PFSK-1 (cell line): ENCODE measurements at regions not wholly inside any gene's neighbourhood (a gene's known extent, or its start where the extent isn't known, plus 50 kb on each side); places are given as distances from the start of the nearest gene placed in this dataset.

Source experiments
- FOXP2 ChIP-seq: optimal IDR thresholded peaks from 2 replicates; pipeline ENCODE3; 2011; ENCODE audit warnings: borderline replicate concordance, control low read depth, inconsistent platforms; ENCODE audit not compliant: insufficient read depth; ENCODE audit errors: extremely low read length, extremely low read depth
- POLR2AphosphoS5 ChIP-seq: IDR thresholded peaks from 2 replicates; pipeline ENCODE4 v1.6.1; 2012; ENCODE audit warnings: low read depth, mild to moderate bottlenecking, control low read depth, low read length, moderate library complexity
- SIN3A ChIP-seq: IDR thresholded peaks from 2 replicates; pipeline ENCODE4 v1.6.1; 2012; ENCODE audit warnings: mild to moderate bottlenecking, low read length, moderate library complexity, borderline replicate concordance; ENCODE audit not compliant: insufficient read depth
- TAF1 ChIP-seq: IDR thresholded peaks from 2 replicates; pipeline ENCODE4 v1.6.1; 2012; ENCODE audit warnings: low read length, control low read depth, borderline replicate concordance; ENCODE audit not compliant: insufficient read depth
- TF ChIP-seq, protein P1 (sequence below), 2 experiments: IDR thresholded peaks; 2 replicates each; pipeline versions ENCODE4 v1.6.1 to v1.8.0; 2011 to 2012; ENCODE audit warnings: low read depth in 2 of 2, low read length in 2 of 2, control low read depth in 1 of 2, inconsistent platforms in 1 of 2, mild to moderate bottlenecking in 1 of 2, moderate library complexity in 1 of 2; ENCODE audit not compliant: insufficient read depth in 1 of 2

DNA sequence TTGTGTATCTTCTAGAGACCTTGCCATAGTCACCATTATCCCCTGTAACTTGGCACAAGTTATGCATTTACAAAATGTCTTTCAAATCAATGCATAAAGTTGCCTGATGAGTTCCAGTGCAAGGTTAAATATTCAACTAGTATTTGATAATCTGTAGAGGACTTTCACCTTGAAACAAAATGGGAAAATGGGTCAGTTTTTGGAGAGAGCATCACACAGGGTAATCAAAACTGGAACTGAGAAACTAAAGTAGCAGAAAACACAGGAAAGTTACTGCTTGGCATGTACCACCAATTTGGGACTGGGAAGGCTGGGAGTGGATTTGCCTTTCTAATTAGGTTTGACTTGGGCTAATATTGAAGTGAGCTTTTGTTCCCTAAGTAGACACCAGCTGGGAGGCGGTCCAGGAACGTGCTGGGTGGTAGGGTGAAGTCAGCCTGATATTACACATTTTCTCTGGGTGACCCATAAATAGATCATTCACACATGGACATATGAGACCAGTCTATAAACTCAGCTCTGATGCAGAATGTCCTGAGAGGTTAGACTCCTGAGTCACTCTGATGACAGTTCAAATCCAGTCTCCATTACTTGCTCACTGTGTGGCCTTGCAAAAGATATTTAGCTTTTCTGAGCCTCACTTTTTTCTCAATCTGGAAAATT is 152.3 kb downstream of the PCTP start:
- TF ChIP-seq TAF1 (no peak), SIN3A (no peak), FOXP2 (no peak), POLR2AphosphoS5 (no peak)
- TF ChIP-seq, protein P1, sequence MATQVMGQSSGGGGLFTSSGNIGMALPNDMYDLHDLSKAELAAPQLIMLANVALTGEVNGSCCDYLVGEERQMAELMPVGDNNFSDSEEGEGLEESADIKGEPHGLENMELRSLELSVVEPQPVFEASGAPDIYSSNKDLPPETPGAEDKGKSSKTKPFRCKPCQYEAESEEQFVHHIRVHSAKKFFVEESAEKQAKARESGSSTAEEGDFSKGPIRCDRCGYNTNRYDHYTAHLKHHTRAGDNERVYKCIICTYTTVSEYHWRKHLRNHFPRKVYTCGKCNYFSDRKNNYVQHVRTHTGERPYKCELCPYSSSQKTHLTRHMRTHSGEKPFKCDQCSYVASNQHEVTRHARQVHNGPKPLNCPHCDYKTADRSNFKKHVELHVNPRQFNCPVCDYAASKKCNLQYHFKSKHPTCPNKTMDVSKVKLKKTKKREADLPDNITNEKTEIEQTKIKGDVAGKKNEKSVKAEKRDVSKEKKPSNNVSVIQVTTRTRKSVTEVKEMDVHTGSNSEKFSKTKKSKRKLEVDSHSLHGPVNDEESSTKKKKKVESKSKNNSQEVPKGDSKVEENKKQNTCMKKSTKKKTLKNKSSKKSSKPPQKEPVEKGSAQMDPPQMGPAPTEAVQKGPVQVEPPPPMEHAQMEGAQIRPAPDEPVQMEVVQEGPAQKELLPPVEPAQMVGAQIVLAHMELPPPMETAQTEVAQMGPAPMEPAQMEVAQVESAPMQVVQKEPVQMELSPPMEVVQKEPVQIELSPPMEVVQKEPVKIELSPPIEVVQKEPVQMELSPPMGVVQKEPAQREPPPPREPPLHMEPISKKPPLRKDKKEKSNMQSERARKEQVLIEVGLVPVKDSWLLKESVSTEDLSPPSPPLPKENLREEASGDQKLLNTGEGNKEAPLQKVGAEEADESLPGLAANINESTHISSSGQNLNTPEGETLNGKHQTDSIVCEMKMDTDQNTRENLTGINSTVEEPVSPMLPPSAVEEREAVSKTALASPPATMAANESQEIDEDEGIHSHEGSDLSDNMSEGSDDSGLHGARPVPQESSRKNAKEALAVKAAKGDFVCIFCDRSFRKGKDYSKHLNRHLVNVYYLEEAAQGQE (IDR thresholded peaks at IDR 0.05; ENCODE audit: insufficient read depth in 1 of 2, low read depth in 2 of 2, low read length in 2 of 2): no peak

DNA sequence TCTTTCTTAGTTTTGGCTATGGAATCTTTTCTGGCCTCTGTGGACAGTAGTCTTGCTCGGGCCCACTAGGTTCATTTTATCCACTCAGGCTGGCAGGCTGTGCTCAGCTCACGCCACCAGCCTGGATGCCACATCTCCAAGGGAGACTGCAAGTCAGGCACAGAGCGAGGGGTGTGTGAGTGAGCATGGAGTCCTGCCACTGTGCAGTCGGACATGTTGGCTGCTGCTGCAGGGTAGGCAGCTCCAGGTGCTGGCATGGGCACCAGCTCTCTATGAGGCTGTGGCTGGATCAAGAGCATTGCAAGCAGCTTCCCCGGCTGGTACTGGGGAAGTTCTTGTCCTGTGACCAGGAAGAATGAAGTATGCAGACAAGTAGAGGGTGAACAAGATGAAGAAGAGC is 158.9 kb downstream of the PCTP start:
- TF ChIP-seq, protein P1 (IDR thresholded peaks at IDR 0.05; ENCODE audit: insufficient read depth in 1 of 2, low read depth in 2 of 2, low read length in 2 of 2): no peak
- TF ChIP-seq TAF1 (no peak), SIN3A (no peak), FOXP2 (no peak), POLR2AphosphoS5 (no peak)

DNA sequence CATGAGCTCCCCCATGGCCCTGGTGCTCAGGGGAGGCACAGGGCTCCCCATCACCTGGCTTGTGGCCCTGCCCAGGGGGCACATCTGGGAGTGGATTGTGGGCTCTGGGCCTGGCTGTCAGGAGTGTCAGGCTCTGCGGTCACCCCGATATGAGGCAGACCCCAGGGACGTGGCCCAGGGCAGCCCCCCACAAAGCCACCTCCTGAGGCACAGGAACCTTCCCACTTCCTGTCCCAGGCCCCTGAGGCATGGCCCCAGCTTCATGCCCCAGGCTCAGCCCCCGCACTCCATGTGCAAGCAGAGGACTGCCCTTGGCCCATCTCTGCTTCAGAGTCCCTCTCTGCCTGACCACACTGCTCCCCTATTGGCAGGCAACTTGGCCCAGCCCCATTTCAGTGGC is 160.3 kb downstream of the PCTP start:
- TF ChIP-seq POLR2AphosphoS5 (no peak), FOXP2 (no peak), SIN3A (no peak), TAF1 (no peak)
- TF ChIP-seq, protein P1 (IDR thresholded peaks at IDR 0.05; ENCODE audit: insufficient read depth in 1 of 2, low read depth in 2 of 2, low read length in 2 of 2): no peak

DNA sequence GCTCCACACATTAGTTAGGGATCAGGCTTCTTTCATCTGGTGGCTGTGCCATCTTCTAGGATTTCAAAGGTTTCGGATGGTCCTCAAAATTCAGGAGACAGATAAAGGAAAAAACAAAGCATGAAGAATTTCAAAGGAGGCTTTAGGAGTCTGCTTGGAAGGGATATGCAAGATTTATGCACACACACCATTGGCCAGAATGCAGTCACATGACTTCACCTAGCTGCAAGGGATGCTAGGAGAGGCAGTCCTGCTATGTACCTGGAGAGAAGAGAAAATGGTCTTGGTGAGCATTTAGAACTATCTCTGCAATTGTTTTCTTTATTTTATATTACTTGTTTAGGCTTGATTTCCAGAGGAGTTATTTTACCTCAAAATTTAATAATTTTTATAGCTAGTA is 174.6 kb downstream of the PCTP start:
- TF ChIP-seq, protein P1 (IDR thresholded peaks at IDR 0.05; ENCODE audit: insufficient read depth in 1 of 2, low read depth in 2 of 2, low read length in 2 of 2): no peak
- TF ChIP-seq SIN3A: no peak
- no peak for TF ChIP-seq FOXP2
- no peak for TF ChIP-seq TAF1
- no peak for TF ChIP-seq POLR2AphosphoS5

DNA sequence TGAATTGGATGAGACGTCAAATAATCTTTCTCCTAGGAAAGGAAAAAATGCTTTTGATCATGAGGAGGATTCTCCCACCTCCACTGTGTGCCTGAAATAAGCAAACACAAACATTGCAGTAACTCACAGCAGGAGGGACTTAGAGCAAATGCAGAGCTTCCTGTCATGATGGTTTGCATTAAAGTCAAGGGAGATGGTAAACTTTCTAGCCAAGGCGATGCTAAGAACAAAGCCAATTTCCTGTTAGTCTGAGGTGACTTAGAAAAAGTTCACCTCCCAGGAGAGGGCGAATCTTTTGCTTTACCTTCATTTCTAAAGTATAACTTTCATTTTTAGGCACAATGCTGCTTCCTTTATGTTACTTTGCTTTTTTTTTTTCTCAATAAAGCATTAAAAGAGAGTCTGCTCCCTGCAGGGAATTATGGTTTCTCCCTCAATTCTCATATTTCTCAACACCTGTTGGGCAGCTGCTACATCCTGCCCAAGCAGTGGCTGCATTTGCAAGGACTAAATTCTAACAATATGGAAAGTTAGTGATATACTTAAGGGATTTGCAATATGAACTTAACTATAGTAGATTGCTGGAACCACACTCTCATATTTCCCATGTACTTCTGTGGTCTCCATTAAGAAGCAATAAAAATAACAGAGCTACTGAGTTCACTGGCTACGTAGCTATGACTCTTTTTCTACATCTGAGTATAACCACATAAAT is 175.6 kb downstream of the PCTP start:
- TF ChIP-seq TAF1: no peak
- TF ChIP-seq, protein P1 (IDR thresholded peaks at IDR 0.05; ENCODE audit: insufficient read depth in 1 of 2, low read depth in 2 of 2, low read length in 2 of 2): no peak
- TF ChIP-seq FOXP2: no peak
- TF ChIP-seq POLR2AphosphoS5: no peak
- TF ChIP-seq SIN3A: 0 out of 2 replicates have a peak, but pooled peaks have one; percentile 16
